IMR-90 (cell line): ENCODE measurements at regions not wholly inside any gene's neighbourhood (a gene's known extent, or its start where the extent isn't known, plus 50 kb on each side); places are given as distances from the start of the nearest gene placed in this dataset.

Experiments
- ATAC-seq: fragments of 200-7000 bp; cut with Tn5 transposase; 2 replicates; pipeline ENCODE4 v1.9.1; 2020; ENCODE audit warnings: low read depth, mild to moderate bottlenecking, moderate library complexity
- BruUV-seq: library from RNA; stranded (reverse); fragments of 400-500 nt; replicated peaks from 2 replicates; lab custom pipeline; 2021; lab: Mats Ljungman, UMichigan
- CTCF ChIA-PET: fragments of 300-600 bp; formaldehyde crosslinking; extraction: SDS; loops from one replicate; lab custom pipeline; 2021; ENCODE audit warnings: antibody characterized with exemption; lab: Yijun Ruan, JAX
- POLR2A ChIA-PET: fragments of 300-600 bp; sonication (Branson Sonifier 250); formaldehyde crosslinking; loops from one replicate; lab custom pipeline; 2022; ENCODE audit warnings: antibody characterized with exemption; ENCODE audit not compliant: unreplicated experiment; lab: Charles Lee
- DNase-seq: peaks from one replicate; pipeline ENCODE4 v3.0.0; 2013
- H2AFZ ChIP-seq: replicated peaks from 2 replicates; pipeline ENCODE3; 2013; ENCODE audit warnings: low read length, mild to moderate bottlenecking; ENCODE audit not compliant: poor library complexity
- H2AK5ac ChIP-seq: 2 replicates; pipeline ENCODE4 v1.6.1; 2013; ENCODE audit warnings: low read depth, low read length, inconsistent platforms
- H2AK9ac ChIP-seq: replicated peaks from 2 replicates; pipeline ENCODE3; 2013; ENCODE audit warnings: mild to moderate bottlenecking, low read depth, low read length, moderate library complexity; ENCODE audit not compliant: poor library complexity
- H2BK120ac ChIP-seq: 2 replicates; pipeline ENCODE4 v1.6.1; 2013; ENCODE audit warnings: low read depth, low read length, inconsistent platforms
- H2BK15ac ChIP-seq: 3 replicates; pipeline ENCODE4 v1.6.1; 2013; ENCODE audit warnings: low read depth, low read length, inconsistent platforms
- H2BK20ac ChIP-seq: 2 replicates; pipeline ENCODE4 v1.6.1; 2013; ENCODE audit warnings: low read depth, mild to moderate bottlenecking, inconsistent platforms, low read length, moderate library complexity
- H2BK5ac ChIP-seq: 2 replicates; pipeline ENCODE4 v1.6.1; 2013; ENCODE audit warnings: mild to moderate bottlenecking, low read depth, low read length, inconsistent platforms; ENCODE audit not compliant: poor library complexity, severe bottlenecking
- H3K14ac ChIP-seq: replicated peaks from 2 replicates; pipeline ENCODE4 v1.6.1; 2013; ENCODE audit warnings: low read depth, low read length, inconsistent platforms
- H3K18ac ChIP-seq: 2 replicates; pipeline ENCODE4 v1.6.1; 2013; ENCODE audit warnings: low read depth, low read length, control low read depth
- H3K23ac ChIP-seq: 2 replicates; pipeline ENCODE4 v1.6.1; 2013; ENCODE audit warnings: low read depth, low read length, inconsistent platforms
- H3K27ac ChIP-seq: 2 replicates; pipeline ENCODE4 v1.5.1; 2013; ENCODE audit warnings: mild to moderate bottlenecking, control low read depth, low read length; ENCODE audit not compliant: insufficient read depth
- H3K27me3 ChIP-seq: 2 replicates; pipeline ENCODE4 v1.6.1; 2013; ENCODE audit warnings: low read length; ENCODE audit not compliant: control insufficient read depth, insufficient read depth
- H3K36me3 ChIP-seq: 2 replicates; pipeline ENCODE4 v1.6.1; 2013; ENCODE audit warnings: low read length, mixed read lengths; ENCODE audit not compliant: control insufficient read depth, insufficient read depth
- H3K4ac ChIP-seq: 2 replicates; pipeline ENCODE4 v1.6.1; 2013; ENCODE audit warnings: low read depth, low read length, inconsistent platforms
- H3K4me1 ChIP-seq: 2 replicates; pipeline ENCODE4 v1.6.1; 2013; ENCODE audit warnings: low read length, mixed read lengths; ENCODE audit not compliant: control insufficient read depth, insufficient read depth
- H3K4me2 ChIP-seq: 2 replicates; pipeline ENCODE4 v1.6.1; 2013; ENCODE audit warnings: low read depth, mild to moderate bottlenecking, control low read depth, low read length, moderate library complexity
- H3K4me3 ChIP-seq: 2 replicates; pipeline ENCODE4 v1.5.1; 2013; ENCODE audit warnings: low read depth, mild to moderate bottlenecking, control low read depth, low read length, moderate library complexity; ENCODE audit not compliant: insufficient read depth
- H3K56ac ChIP-seq: 2 replicates; pipeline ENCODE4 v1.6.1; 2013; ENCODE audit warnings: low read length, inconsistent platforms; ENCODE audit not compliant: insufficient read depth; ENCODE audit errors: extremely low read depth
- H3K79me1 ChIP-seq, 2 experiments: 2 replicates each; pipeline ENCODE4 v1.6.1; 2013; ENCODE audit warnings: low read length in 2 of 2, inconsistent platforms in 1 of 2, low read depth in 1 of 2
- H3K9ac ChIP-seq: 2 replicates; pipeline ENCODE4 v1.6.1; 2013; ENCODE audit warnings: low read depth, low read length, control low read depth
- H3K9me1 ChIP-seq: 2 replicates; pipeline ENCODE4 v1.6.1; 2013; ENCODE audit warnings: low read length, inconsistent platforms; ENCODE audit not compliant: insufficient read depth
- H3K9me3 ChIP-seq: 2 replicates; pipeline ENCODE4 v1.6.1; 2013; ENCODE audit warnings: low read length; ENCODE audit not compliant: control insufficient read depth, insufficient read depth
- H4K20me1 ChIP-seq: 2 replicates; pipeline ENCODE4 v1.6.1; 2013; ENCODE audit warnings: low read length, inconsistent platforms; ENCODE audit not compliant: insufficient read depth
- H4K5ac ChIP-seq: 2 replicates; pipeline ENCODE4 v1.6.1; 2013; ENCODE audit warnings: mild to moderate bottlenecking, low read depth, low read length, control low read depth
- H4K8ac ChIP-seq, 2 experiments: 2 replicates each; pipeline ENCODE4 v1.6.1; 2013; ENCODE audit warnings: low read depth in 2 of 2, low read length in 2 of 2, control low read depth in 1 of 2, inconsistent platforms in 1 of 2
- H4K91ac ChIP-seq: 2 replicates; pipeline ENCODE4 v1.6.1; 2013; ENCODE audit warnings: low read depth, low read length, inconsistent platforms; ENCODE audit not compliant: insufficient read depth
- CEBPB ChIP-seq: IDR thresholded peaks from 2 replicates; pipeline ENCODE4 v1.6.1; 2012; ENCODE audit warnings: low read depth, low read length, improper control_type of control experiment
- CHD1 ChIP-seq: IDR thresholded peaks from 2 replicates; pipeline ENCODE4 v1.6.1; 2012; ENCODE audit warnings: low read depth, low read length, improper control_type of control experiment
- FOS ChIP-seq: fragments of 150-350 bp; IDR thresholded peaks from 2 replicates; pipeline ENCODE4 v1.6.1; 2016; ENCODE audit warnings: low read depth, low read length
- MAZ ChIP-seq: IDR thresholded peaks from 2 replicates; pipeline ENCODE4 v1.6.1; 2012; ENCODE audit warnings: low read depth, mild to moderate bottlenecking, low read length, improper control_type of control experiment, moderate library complexity, borderline replicate concordance
- NFE2L2 ChIP-seq: fragments of 150-350 bp; IDR thresholded peaks from 2 replicates; pipeline ENCODE4 v1.6.1; 2016; ENCODE audit warnings: low read depth, mild to moderate bottlenecking, low read length
- RAD21 ChIP-seq: IDR thresholded peaks from 2 replicates; pipeline ENCODE4 v1.6.1; 2012; ENCODE audit warnings: low read length, improper control_type of control experiment
- RCOR1 ChIP-seq: IDR thresholded peaks from 2 replicates; pipeline ENCODE4 v1.6.1; 2012; ENCODE audit warnings: mild to moderate bottlenecking, low read length, improper control_type of control experiment; ENCODE audit not compliant: insufficient replicate concordance
- SMC3 ChIP-seq: fragments of 150-350 bp; IDR thresholded peaks from 2 replicates; pipeline ENCODE4 v1.6.1; 2016; ENCODE audit warnings: low read depth, mild to moderate bottlenecking, antibody characterized with exemption, low read length, moderate library complexity
- USF2 ChIP-seq: fragments of 150-350 bp; IDR thresholded peaks from 2 replicates; pipeline ENCODE4 v1.6.1; 2017; ENCODE audit warnings: mild to moderate bottlenecking, antibody characterized with exemption, low read length, low read depth
- WGBS, 2 experiments: methylation state at CpG; one replicate each; pipeline versions ENCODE4 v1.1.5 to v1.1.7; 2013; ENCODE audit warnings: missing lambda C conversion rate in 2 of 2; ENCODE audit not compliant: insufficient read length in 1 of 2; ENCODE audit errors: extremely low coverage in 2 of 2; 5-methylcytosine and 5-hydroxymethylcytosine counted together
- dilution Hi-C: fragments of 300-500 bp; cut with HindIII; formaldehyde crosslinking; loops from one replicate; pipeline ENCODE4 v1.14.3; 2018; ENCODE audit warnings: low sequenced_read_pairs; ENCODE audit not compliant: unreplicated experiment
- in situ Hi-C: fragments of 300-500 bp; cut with MboI; formaldehyde crosslinking; loops from 3 replicates; pipeline ENCODE4 v1.14.3; 2019; ENCODE audit warnings: low sequenced_read_pairs, inconsistent platforms, mixed read lengths
- intact Hi-C: fragments of 100-400 bp; cut with micrococcal nuclease; formaldehyde crosslinking; loops from 2 replicates; pipeline ENCODE4 v1.10.0; 2022

GRCh38 chr12:89040146-89040964, 311.9 kb downstream of the DUSP6 start (continued):
- no peak for TF ChIP-seq SMC3

GRCh38 chr12:89038831-89039512, 313.3 kb downstream of the DUSP6 start:
- Histone ChIP-seq H3K14ac (no peak overlapping the region), H4K20me1 (no peaks in the 10 kb centered on the region), H2AK9ac (no peak overlapping the region), H4K91ac (no peak overlapping the region), H3K9me3 (no peaks in the 10 kb centered on the region), H3K36me3 (no peaks in the 10 kb centered on the region), H3K4me1 (no peaks in the 10 kb centered on the region), H3K27ac (no peak overlapping the region), H3K18ac (no peak overlapping the region), H3K23ac (no peak overlapping the region), H3K27me3 (no peaks in the 10 kb centered on the region; the same call in 1 of the 2 replicates), H3K4me3 (no peak overlapping the region), H4K5ac (no peak overlapping the region), H4K8ac (no peak overlapping the region), H3K9me1 (no peaks in the 10 kb centered on the region), H3K79me1 (no peaks in the 10 kb centered on the region), H2BK20ac (no peak overlapping the region), H2BK5ac (no peak overlapping the region), H2BK120ac (no peak overlapping the region), H3K9ac (no peak overlapping the region), H3K4ac (no peak overlapping the region), H2AFZ (no peak overlapping the region), H2BK15ac (no peak overlapping the region), H2AK5ac (no peak overlapping the region), H3K56ac (no peak overlapping the region), H3K4me2 (no peak overlapping the region)
- no peak for ATAC-seq
- intact Hi-C loops (no loop called here), dilution Hi-C loops (loop anchor here (25.0 kb wide), 1 partner anchor 423 kb away; no protein-coding TSS in a partner anchor), in situ Hi-C loops (no loop called here)
- no peak for DNase-seq
- BruUV-seq, result no TSS peak
- no peak for TF ChIP-seq NFE2L2
- TF ChIP-seq CHD1, result no peak
- TF ChIP-seq RAD21, result no peak
- no peak for TF ChIP-seq FOS
- no peak for TF ChIP-seq MAZ
- TF ChIP-seq SMC3, result no peak
- TF ChIP-seq USF2, result no peak
- TF ChIP-seq CEBPB, result no peak
- TF ChIP-seq RCOR1, result no peak
- WGBS, 2 experiments, result 75% methylated on average over 2 of the region's 4 CpGs; no CpG with 5 or more reads in 1 of the 2 experiments
- CTCF ChIA-PET, result interaction anchor here (0.6 to 1.3 kb wide), 2 partner anchors 22 to 35 kb away, joined by 3 to 4 read pairs; no protein-coding TSS in a partner anchor
- POLR2A ChIA-PET, result no interaction called here
